H9 (cell line): ENCODE measurements at regions not wholly inside any gene's neighbourhood (a gene's known extent, or its start where the extent isn't known, plus 50 kb on each side); places are given as distances from the start of the nearest gene placed in this dataset.

Experiments
- DNase-seq: peaks from one replicate; pipeline ENCODE4 v3.0.0-alpha.2; 2017
- H2AFZ ChIP-seq: one replicate; pipeline ENCODE4 v1.6.1; 2013; ENCODE audit warnings: mild to moderate bottlenecking, low read length, control low read depth, moderate library complexity
- H2AK5ac ChIP-seq: 2 replicates; pipeline ENCODE4 v1.6.1; 2013; ENCODE audit warnings: low read length, control low read depth, mixed read lengths; ENCODE audit not compliant: insufficient read length
- H2BK120ac ChIP-seq: one replicate; pipeline ENCODE4 v1.6.1; 2013; ENCODE audit warnings: low read depth, mild to moderate bottlenecking, low read length, control low read depth, inconsistent platforms; ENCODE audit not compliant: poor library complexity, severe bottlenecking
- H2BK12ac ChIP-seq: 2 replicates; pipeline ENCODE4 v1.6.1; 2013; ENCODE audit warnings: low read length, control low read depth, mixed read lengths, low read depth; ENCODE audit not compliant: insufficient read length
- H2BK15ac ChIP-seq: 2 replicates; pipeline ENCODE4 v1.6.1; 2013; ENCODE audit warnings: low read depth, low read length, control low read depth
- H2BK20ac ChIP-seq: one replicate; pipeline ENCODE4 v1.6.1; 2013; ENCODE audit warnings: low read depth, mild to moderate bottlenecking, low read length, control low read depth, inconsistent platforms; ENCODE audit not compliant: poor library complexity, severe bottlenecking
- H2BK5ac ChIP-seq: 2 replicates; pipeline ENCODE4 v1.6.1; 2013; ENCODE audit warnings: low read length, control low read depth, mixed read lengths; ENCODE audit not compliant: insufficient read length
- H3K14ac ChIP-seq: 2 replicates; pipeline ENCODE4 v1.6.1; 2013; ENCODE audit warnings: low read length, control low read depth; ENCODE audit not compliant: insufficient read depth
- H3K18ac ChIP-seq: 2 replicates; pipeline ENCODE4 v1.6.1; 2013; ENCODE audit warnings: low read depth, mild to moderate bottlenecking, mixed read lengths, low read length, control low read depth; ENCODE audit not compliant: insufficient read length
- H3K23ac ChIP-seq: 2 replicates; pipeline ENCODE4 v1.6.1; 2013; ENCODE audit warnings: low read length, control low read depth, mixed read lengths, low read depth; ENCODE audit not compliant: insufficient read length
- H3K23me2 ChIP-seq: 2 replicates; pipeline ENCODE4 v1.6.1; 2013; ENCODE audit warnings: low read depth, mild to moderate bottlenecking, mixed read lengths, low read length, control low read depth; ENCODE audit not compliant: insufficient read length, poor library complexity, severe bottlenecking
- H3K27ac ChIP-seq: 2 replicates; pipeline ENCODE4 v1.5.1; 2013; ENCODE audit warnings: low read length, control low read depth, mixed read lengths, low read depth; ENCODE audit not compliant: insufficient read length
- H3K27me3 ChIP-seq: 2 replicates; pipeline ENCODE4 v1.6.1; 2013; ENCODE audit warnings: low read length, control low read depth, inconsistent platforms; ENCODE audit not compliant: insufficient read depth
- H3K4ac ChIP-seq: 2 replicates; pipeline ENCODE4 v1.6.1; 2013; ENCODE audit warnings: low read depth, mild to moderate bottlenecking, control low read depth, inconsistent platforms, low read length, moderate library complexity
- H3K4me1 ChIP-seq: 2 replicates; pipeline ENCODE4 v1.6.1; 2013; ENCODE audit warnings: low read length, control low read depth, inconsistent platforms; ENCODE audit not compliant: insufficient read depth
- H3K4me2 ChIP-seq: 2 replicates; pipeline ENCODE4 v1.6.1; 2013; ENCODE audit warnings: low read length, control low read depth, mixed read lengths; ENCODE audit not compliant: insufficient read length, insufficient read depth
- H3K56ac ChIP-seq: 2 replicates; pipeline ENCODE4 v1.6.1; 2013; ENCODE audit warnings: low read depth, mild to moderate bottlenecking, mixed read lengths, low read length, control low read depth; ENCODE audit not compliant: insufficient read length
- H3K79me1 ChIP-seq: 2 replicates; pipeline ENCODE4 v1.6.1; 2013; ENCODE audit warnings: low read depth, mild to moderate bottlenecking, moderate library complexity, low read length, control low read depth, inconsistent platforms; ENCODE audit not compliant: insufficient read depth, poor library complexity, severe bottlenecking
- H3K79me2 ChIP-seq: 2 replicates; pipeline ENCODE4 v1.6.1; 2013; ENCODE audit warnings: low read length, control low read depth, inconsistent platforms; ENCODE audit not compliant: insufficient read depth
- H3K9ac ChIP-seq: 2 replicates; pipeline ENCODE4 v1.6.1; 2013; ENCODE audit warnings: low read length, control low read depth, mixed read lengths; ENCODE audit not compliant: insufficient read length; ENCODE audit errors: extremely low read depth
- H3K9me3 ChIP-seq: one replicate; pipeline ENCODE4 v1.6.1; 2013; ENCODE audit warnings: low read depth, low read length, inconsistent platforms; ENCODE audit not compliant: control insufficient read depth
- H3T11ph ChIP-seq: one replicate; pipeline ENCODE4 v1.6.1; 2013; ENCODE audit warnings: mild to moderate bottlenecking, low read length, control low read depth, inconsistent platforms
- H4K20me1 ChIP-seq: one replicate; pipeline ENCODE4 v1.6.1; 2013; ENCODE audit not compliant: control insufficient read depth, insufficient read length, insufficient read depth
- H4K5ac ChIP-seq: 2 replicates; pipeline ENCODE4 v1.6.1; 2013; ENCODE audit warnings: low read depth, mild to moderate bottlenecking, mixed read lengths, low read length, control low read depth; ENCODE audit not compliant: insufficient read length
- H4K8ac ChIP-seq: replicated peaks from 2 replicates; pipeline ENCODE4 v1.6.1; 2013; ENCODE audit warnings: low read length, control low read depth, mixed read lengths, low read depth; ENCODE audit not compliant: insufficient read length
- H4K91ac ChIP-seq: 2 replicates; pipeline ENCODE4 v1.6.1; 2013; ENCODE audit warnings: low read depth, mild to moderate bottlenecking, moderate library complexity, mixed read lengths, low read length, control low read depth; ENCODE audit not compliant: insufficient read length
- H3K27ac Mint-ChIP-seq, 3 experiments: 2 replicates in 2 of 3; 3 replicates in 1 of 3; pipeline ENCODE4 v1.8.0; 2020 to 2021; ENCODE audit warnings: mixed read lengths in 3 of 3, mild to moderate bottlenecking in 1 of 3, moderate library complexity in 1 of 3
- H3K27me3 Mint-ChIP-seq: 2 replicates; pipeline ENCODE4 v1.8.0; 2021; ENCODE audit warnings: low read depth, mild to moderate bottlenecking, moderate library complexity, mixed read lengths
- H3K36me3 Mint-ChIP-seq, 3 experiments: 2 replicates in 2 of 3; 3 replicates in 1 of 3; pipeline ENCODE4 v1.8.0; 2020 to 2021; ENCODE audit warnings: low read depth in 3 of 3, mixed read lengths in 3 of 3; ENCODE audit not compliant: insufficient read depth in 1 of 3
- H3K4me1 Mint-ChIP-seq, 2 experiments: 2 replicates each; pipeline ENCODE4 v1.8.0; 2020; ENCODE audit warnings: mixed read lengths in 2 of 2
- H3K4me3 Mint-ChIP-seq, 2 experiments: 2 replicates in 1 of 2; 3 replicates in 1 of 2; pipeline ENCODE4 v1.8.0; 2020 to 2021; ENCODE audit warnings: mild to moderate bottlenecking in 2 of 2, mixed read lengths in 2 of 2, moderate library complexity in 1 of 2
- H3K9me3 Mint-ChIP-seq, 2 experiments: 2 replicates in 1 of 2; 3 replicates in 1 of 2; pipeline ENCODE4 v1.8.0; 2020; ENCODE audit warnings: mild to moderate bottlenecking in 2 of 2, mixed read lengths in 2 of 2, moderate library complexity in 1 of 2
- WGBS: extraction: QIAGEN DNeasy Blood & Tissue Kit; methylation state at CpG from one replicate; pipeline ENCODE4 v1.1.7; 2013; ENCODE audit warnings: missing lambda C conversion rate, low lambda C conversion rate, mixed read lengths; ENCODE audit not compliant: insufficient read length; ENCODE audit errors: extremely low coverage; 5-methylcytosine and 5-hydroxymethylcytosine counted together
- TF ChIP-seq, protein P1 (sequence below): fragments of 200-600 bp; sonication (generic); conservative IDR thresholded peaks from 3 replicates; pipeline ENCODE4 v1.8.0; 2021; ENCODE audit warnings: antibody characterized with exemption, mild to moderate bottlenecking

GRCh38 chr3:139735191-139735590 is 57.4 kb upstream of the NMNAT3 start:
- no peaks in the 10 kb centered on the region for H3K79me2 ChIP-seq
- H3K9me3 ChIP-seq, result no peaks in the 10 kb centered on the region
- H3K27ac Mint-ChIP-seq, result no peak overlapping the region
- no peak overlapping the region for H3T11ph ChIP-seq
- H3K27me3 Mint-ChIP-seq, result peaks cover 16% of the 10 kb centered on the region
- H2AFZ ChIP-seq, result no peak overlapping the region
- no CpG with 5 or more reads among the region's 6 CpGs for WGBS
- no peaks in the 10 kb centered on the region for H3K23me2 ChIP-seq
- no peaks in the 10 kb centered on the region for H3K4me1 Mint-ChIP-seq
- TF ChIP-seq, protein P1, sequence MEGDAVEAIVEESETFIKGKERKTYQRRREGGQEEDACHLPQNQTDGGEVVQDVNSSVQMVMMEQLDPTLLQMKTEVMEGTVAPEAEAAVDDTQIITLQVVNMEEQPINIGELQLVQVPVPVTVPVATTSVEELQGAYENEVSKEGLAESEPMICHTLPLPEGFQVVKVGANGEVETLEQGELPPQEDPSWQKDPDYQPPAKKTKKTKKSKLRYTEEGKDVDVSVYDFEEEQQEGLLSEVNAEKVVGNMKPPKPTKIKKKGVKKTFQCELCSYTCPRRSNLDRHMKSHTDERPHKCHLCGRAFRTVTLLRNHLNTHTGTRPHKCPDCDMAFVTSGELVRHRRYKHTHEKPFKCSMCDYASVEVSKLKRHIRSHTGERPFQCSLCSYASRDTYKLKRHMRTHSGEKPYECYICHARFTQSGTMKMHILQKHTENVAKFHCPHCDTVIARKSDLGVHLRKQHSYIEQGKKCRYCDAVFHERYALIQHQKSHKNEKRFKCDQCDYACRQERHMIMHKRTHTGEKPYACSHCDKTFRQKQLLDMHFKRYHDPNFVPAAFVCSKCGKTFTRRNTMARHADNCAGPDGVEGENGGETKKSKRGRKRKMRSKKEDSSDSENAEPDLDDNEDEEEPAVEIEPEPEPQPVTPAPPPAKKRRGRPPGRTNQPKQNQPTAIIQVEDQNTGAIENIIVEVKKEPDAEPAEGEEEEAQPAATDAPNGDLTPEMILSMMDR, result no peak
- no peaks in the 10 kb centered on the region; a peak in 1 of 5 replicates for H3K9me3 Mint-ChIP-seq
- H4K91ac ChIP-seq, result no peak overlapping the region
- no peak overlapping the region for H3K4ac ChIP-seq
- no peak overlapping the region for H3K4me3 Mint-ChIP-seq
- H3K79me1 ChIP-seq, result no peaks in the 10 kb centered on the region
- no peaks in the 10 kb centered on the region; a peak in 1 of 7 replicates for H3K36me3 Mint-ChIP-seq
- H2AK5ac ChIP-seq, result no peak overlapping the region
- H3K27me3 ChIP-seq, result no peaks in the 10 kb centered on the region
- H3K27ac ChIP-seq, result no peak overlapping the region
- H3K18ac ChIP-seq, result no peak overlapping the region
- H2BK12ac ChIP-seq, result no peak overlapping the region
- H2BK20ac ChIP-seq, result no peak overlapping the region
- no peak overlapping the region for H3K4me2 ChIP-seq
- no peak overlapping the region for H3K56ac ChIP-seq
- H4K8ac ChIP-seq, result no peak overlapping the region
- 0 out of 2 replicates have a peak overlapping the region, but pooled peaks have one; percentile 40 for H3K14ac ChIP-seq
- no peak overlapping the region for H3K9ac ChIP-seq
- no peak for DNase-seq
- no peak overlapping the region for H2BK15ac ChIP-seq
- no peak overlapping the region for H4K5ac ChIP-seq
- H2BK120ac ChIP-seq, result no peak overlapping the region
- H4K20me1 ChIP-seq, result no peaks in the 10 kb centered on the region
- H3K23ac ChIP-seq, result no peak overlapping the region
- no peak overlapping the region for H2BK5ac ChIP-seq
- no peaks in the 10 kb centered on the region for H3K4me1 ChIP-seq
